Left kidney (tissue), 1 donor: ENCODE measurements at regions not wholly inside any gene's neighbourhood (a gene's known extent, or its start where the extent isn't known, plus 50 kb on each side); places are given as distances from the start of the nearest gene placed in this dataset.

ENCODE experiments used
- DNase-seq: peaks from one replicate; pipeline ENCODE4 v3.0.0-alpha.2; 2013

GRCh38 chr12:74910831-74911230, 298.8 kb downstream of the KCNC2 start:
- no peak for DNase-seq

- DNase-seq: no peak
Observed at GRCh38 chr12:74914378-74914777, 295.3 kb downstream of the KCNC2 start.

GRCh38 chr12:74915718-74916117, 293.9 kb downstream of the KCNC2 start:
- DNase-seq: no peak

- no peak for DNase-seq
Observed at GRCh38 chr12:74917743-74918142, 291.9 kb downstream of the KCNC2 start.

GRCh38 chr12:74918291-74918690, 291.3 kb downstream of the KCNC2 start:
- no peak for DNase-seq

GRCh38 chr12:74922117-74922516, 287.5 kb downstream of the KCNC2 start:
- DNase-seq: no peak

GRCh38 chr12:74922642-74923041, 287.0 kb downstream of the KCNC2 start:
- DNase-seq: no peak

- DNase-seq: no peak
Observed at GRCh38 chr12:74941670-74942069, 268.0 kb downstream of the KCNC2 start.

GRCh38 chr12:74945771-74946198, 263.9 kb downstream of the KCNC2 start:
- DNase-seq: no peak

GRCh38 chr12:74953697-74954096, 255.9 kb downstream of the KCNC2 start:
- no peak for DNase-seq

- DNase-seq: no peak
Observed at GRCh38 chr12:74957231-74957630, 252.4 kb downstream of the KCNC2 start.

- DNase-seq: no peak
Observed at GRCh38 chr12:74957634-74958033, 252.0 kb downstream of the KCNC2 start.

- DNase-seq: no peak
Observed at GRCh38 chr12:74959657-74960056, 250.0 kb downstream of the KCNC2 start.

- no peak for DNase-seq
Observed at GRCh38 chr12:74963304-74963703, 246.3 kb downstream of the KCNC2 start.

GRCh38 chr12:74963867-74964331, 245.7 kb downstream of the KCNC2 start:
- DNase-seq: peak; percentile 12

GRCh38 chr12:74964390-74964789, 245.2 kb downstream of the KCNC2 start:
- DNase-seq: no peak

- DNase-seq: no peak
Observed at GRCh38 chr12:74971201-74971600, 238.4 kb downstream of the KCNC2 start.

GRCh38 chr12:74977832-74978481, 231.7 kb downstream of the KCNC2 start:
- DNase-seq: no peak

GRCh38 chr12:74980510-74980909, 229.1 kb downstream of the KCNC2 start:
- DNase-seq: peak; percentile 94

GRCh38 chr12:74981541-74981940, 228.1 kb downstream of the KCNC2 start:
- peak; percentile 19 for DNase-seq

- no peak for DNase-seq
Observed at GRCh38 chr12:74983917-74984316, 225.7 kb downstream of the KCNC2 start.

GRCh38 chr12:74984631-74985030, 225.0 kb downstream of the KCNC2 start:
- DNase-seq: no peak

- no peak for DNase-seq
Observed at GRCh38 chr12:74985293-74985985, 224.2 kb downstream of the KCNC2 start.

- DNase-seq: no peak
Observed at GRCh38 chr12:74985986-74986319, 223.7 kb downstream of the KCNC2 start.
